ENCODE measurements at regions not wholly inside any gene's neighbourhood (a gene's known extent, or its start where the extent isn't known, plus 50 kb on each side); places are given as distances from the start of the nearest gene placed in this dataset.

DNA sequence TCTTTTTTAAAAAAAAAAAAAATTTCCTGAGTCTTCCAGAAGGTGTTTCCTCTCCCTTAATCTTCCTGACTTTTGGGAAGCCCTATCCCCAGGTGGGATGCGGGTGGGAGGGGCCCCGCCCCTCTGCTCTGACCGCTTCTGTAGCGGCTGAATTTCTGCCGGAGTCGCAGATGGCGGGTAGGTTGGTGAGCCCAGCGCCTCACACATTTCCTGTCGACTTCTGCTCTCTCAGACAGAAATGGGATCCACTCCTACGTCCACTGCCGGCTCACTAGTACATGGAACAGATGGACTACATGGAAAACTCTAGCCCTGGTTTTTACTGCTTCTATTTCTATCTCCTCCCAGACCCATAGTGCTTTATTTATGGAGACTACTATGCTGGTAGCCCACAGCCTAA is 90.9 kb downstream of the NEUROD6 start:
- TF ChIP-seq CTCF (IDR thresholded peaks at IDR 0.05) = no peak
- DNase-seq = no peak
- no peaks in the 10 kb centered on the region for H3K9me3 ChIP-seq
- H3K27ac ChIP-seq = no peak overlapping the region
- intact Hi-C loops (cut with DNase I) = no loop called here
- no peak overlapping the region for H3K9ac ChIP-seq (ENCODE audit: low read depth in 2 of 2, low read length in 2 of 2)
- no peaks in the 10 kb centered on the region for H3K27me3 ChIP-seq
- no peaks in the 10 kb centered on the region for H3K36me3 ChIP-seq
- H3K4me3 ChIP-seq = no peak overlapping the region
- H3K4me1 ChIP-seq = no peaks in the 10 kb centered on the region

DNA sequence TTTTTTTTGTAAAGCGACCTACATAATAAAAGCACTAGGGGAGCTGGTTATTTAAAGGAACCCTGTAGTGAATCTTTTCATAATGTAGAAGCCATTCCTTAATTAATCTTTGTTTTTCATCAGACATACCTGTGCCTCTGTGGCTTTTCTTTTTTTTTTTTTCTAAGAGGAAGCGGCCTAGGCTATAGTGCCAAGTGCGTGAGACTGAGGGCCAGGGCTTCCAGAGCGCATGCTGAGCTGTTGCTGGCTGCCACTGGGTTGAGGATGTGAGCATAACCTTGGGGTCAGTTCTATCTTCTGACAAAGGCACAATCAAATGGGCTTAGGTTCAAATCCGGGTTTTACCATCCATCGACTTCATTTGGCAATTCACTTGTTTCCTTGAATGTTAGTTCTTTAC is 103.7 kb downstream of the NEUROD6 start:
- Histone ChIP-seq H3K9me3 (no peaks in the 10 kb centered on the region), H3K27me3 (no peaks in the 10 kb centered on the region), H3K36me3 (no peaks in the 10 kb centered on the region), H3K9ac (ENCODE audit: low read depth in 2 of 2, low read length in 2 of 2) (no peak overlapping the region), H3K4me3 (no peak overlapping the region), H3K4me1 (no peaks in the 10 kb centered on the region), H3K27ac (no peak overlapping the region)
- DNase-seq = no peak
- intact Hi-C loops (cut with DNase I) = loop anchor here (10.0 kb wide), 1 partner anchor 62 kb away; no protein-coding TSS in a partner anchor
- no peak for TF ChIP-seq CTCF (IDR thresholded peaks at IDR 0.05)

GRCh38 chr7:31234836-31235605 is 105.5 kb downstream of the NEUROD6 start:
- H3K4me3 ChIP-seq = no peak overlapping the region
- no peak for TF ChIP-seq CTCF (IDR thresholded peaks at IDR 0.05)
- no peaks in the 10 kb centered on the region for H3K36me3 ChIP-seq
- no peak overlapping the region for H3K9ac ChIP-seq (ENCODE audit: low read depth in 2 of 2, low read length in 2 of 2)
- intact Hi-C loops (cut with DNase I) = loop anchor here (10.0 kb wide), 1 partner anchor 60 kb away; no protein-coding TSS in a partner anchor
- no peaks in the 10 kb centered on the region for H3K9me3 ChIP-seq
- H3K27me3 ChIP-seq = no peaks in the 10 kb centered on the region
- H3K27ac ChIP-seq = no peak overlapping the region
- H3K4me1 ChIP-seq = no peaks in the 10 kb centered on the region
- DNase-seq = no peak

DNA sequence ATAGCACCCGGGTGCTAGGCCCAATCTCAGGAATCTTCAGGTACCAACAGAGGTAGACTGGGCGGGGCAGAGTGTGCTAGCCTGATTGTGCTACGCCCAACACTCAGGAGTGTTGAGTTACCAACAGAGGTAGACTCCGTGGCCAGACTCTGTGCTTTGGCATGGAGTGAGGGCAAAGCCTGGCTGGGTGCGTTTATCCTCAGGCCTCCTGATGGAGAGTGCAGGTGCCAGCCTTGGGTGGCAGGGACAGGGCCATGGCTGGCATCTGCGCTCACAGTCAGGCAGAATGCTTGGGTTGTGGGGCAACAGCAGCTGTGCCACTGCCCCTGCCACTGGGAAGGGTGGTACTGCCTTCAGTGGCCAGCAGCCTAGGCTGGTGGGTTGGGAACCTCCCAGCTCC is 111.6 kb downstream of the NEUROD6 start:
- no peak overlapping the region for H3K27ac ChIP-seq
- DNase-seq = no peak
- H3K36me3 ChIP-seq = no peaks in the 10 kb centered on the region
- no peaks in the 10 kb centered on the region for H3K27me3 ChIP-seq
- H3K4me1 ChIP-seq = no peaks in the 10 kb centered on the region
- no peak overlapping the region for H3K4me3 ChIP-seq
- intact Hi-C loops (cut with DNase I) = no loop called here
- no peaks in the 10 kb centered on the region for H3K9me3 ChIP-seq
- H3K9ac ChIP-seq (ENCODE audit: low read depth in 2 of 2, low read length in 2 of 2) = no peak overlapping the region
- TF ChIP-seq CTCF (IDR thresholded peaks at IDR 0.05) = no peak

GRCh38 chr7:31214751-31215150 is 125.8 kb downstream of the NEUROD6 start:
- Histone ChIP-seq H3K4me1 (no peaks in the 10 kb centered on the region), H3K36me3 (no peaks in the 10 kb centered on the region), H3K27me3 (peaks cover 4% of the 10 kb centered on the region), H3K9ac (ENCODE audit: low read depth in 2 of 2, low read length in 2 of 2) (no peak overlapping the region), H3K27ac (no peak overlapping the region), H3K4me3 (no peak overlapping the region), H3K9me3 (no peaks in the 10 kb centered on the region)
- TF ChIP-seq CTCF (IDR thresholded peaks at IDR 0.05) = no peak
- no peak for DNase-seq
- intact Hi-C loops (cut with DNase I) = no loop called here
